ENCODE measurements at regions not wholly inside any gene's neighbourhood (a gene's known extent, or its start where the extent isn't known, plus 50 kb on each side); places are given as distances from the start of the nearest gene placed in this dataset.

GRCh38 chr14:97620066-97620465 is 822.9 kb downstream of the VRK1 start:
- TF ChIP-seq POLR2AphosphoS5 (IDR thresholded peaks at IDR 0.05; ENCODE audit: insufficient read depth, low read depth, low read length), result no peak
- TF ChIP-seq CTCF (IDR thresholded peaks at IDR 0.05; ENCODE audit: extremely low read depth in 1 of 2, insufficient read depth in 1 of 2, low read depth in 1 of 2, low read length in 2 of 2), result no peak
- no peak for TF ChIP-seq GATA2 (IDR thresholded peaks at IDR 0.05; ENCODE audit: insufficient read depth, insufficient read length, low read depth, low read length)
- no peak for TF ChIP-seq EZH2 (IDR thresholded peaks at IDR 0.05; ENCODE audit: borderline replicate concordance, low read depth, low read length, severe bottlenecking)
- no peak for TF ChIP-seq MAX (IDR thresholded peaks at IDR 0.05; ENCODE audit: insufficient read depth, insufficient read length)
- TF ChIP-seq POLR2A (IDR thresholded peaks at IDR 0.05; ENCODE audit: low read depth, low read length), result no peak
- TF ChIP-seq FOS (IDR thresholded peaks at IDR 0.05; ENCODE audit: borderline replicate concordance, insufficient read depth, low read length), result no peak
